HCT116 (cell line): ENCODE measurements at regions not wholly inside any gene's neighbourhood (a gene's known extent, or its start where the extent isn't known, plus 50 kb on each side); places are given as distances from the start of the nearest gene placed in this dataset.

ENCODE experiments used
- ATAC-seq: fragments of 200-7000 bp; cut with Tn5 transposase; 2 replicates; pipeline ENCODE4 v1.9.1; 2020; ENCODE audit warnings: mild to moderate bottlenecking, moderate library complexity
- BruUV-seq: library from RNA; stranded (reverse); fragments of 400-500 nt; replicated peaks from 2 replicates; lab custom pipeline; 2021; lab: Mats Ljungman, UMichigan
- CTCF ChIA-PET: fragments of 300-600 bp; sonication (Branson Sonifier 250); formaldehyde crosslinking; loops from one replicate; lab custom pipeline; 2021; ENCODE audit warnings: antibody characterized with exemption; lab: Charles Lee
- POLR2A ChIA-PET: fragments of 300-600, 350-600 bp; sonication (Branson Sonifier 250); formaldehyde crosslinking; loops from one replicate; lab custom pipeline; 2021; ENCODE audit warnings: antibody characterized with exemption; lab: Charles Lee
- RAD21 ChIA-PET, 2 experiments: fragments of 300-600 bp; sonication (Branson Sonifier 250); formaldehyde crosslinking; loops; one replicate each; lab custom pipeline; 2023; ENCODE audit warnings: low total read pairs in 2 of 2; ENCODE audit not compliant: uncharacterized antibody in 2 of 2, unreplicated experiment in 2 of 2, low non-redundant PET in 1 of 2; lab: Charles Lee
- DNase-seq: peaks from one replicate; pipeline ENCODE4 v3.0.0-alpha.2; 2010; ENCODE audit warnings: low read depth, low spot score
- H2AFZ ChIP-seq: fragments of 200-600 bp; shearing (Covaris generic), sonication (generic); 2 replicates; pipeline ENCODE4 v1.6.1; 2017; ENCODE audit warnings: low read depth, mixed run types, mixed read lengths, antibody characterized with exemption, low read length; ENCODE audit not compliant: poor library complexity, severe bottlenecking
- H3K27ac ChIP-seq: 2 replicates; pipeline ENCODE4 v1.5.1; 2012; ENCODE audit warnings: low read depth, low read length
- H3K27me3 ChIP-seq: fragments of 200-600 bp; sonication (generic); 2 replicates; pipeline ENCODE4 v1.6.1; 2016; ENCODE audit warnings: mixed run types, low read length, mixed read lengths; ENCODE audit not compliant: insufficient read depth
- H3K36me3 ChIP-seq, 2 experiments: fragments of 200-500 bp in 1 of 2; fragments of 200-600 bp in 1 of 2; sonication (Bioruptor generic) in 1 of 2; sonication (generic) in 1 of 2; 2 replicates each; pipeline versions ENCODE4 v1.5.1 to v1.6.1; 2014 to 2016; ENCODE audit warnings: low read length in 2 of 2, inconsistent platforms in 1 of 2, mixed read lengths in 1 of 2, mixed run types in 1 of 2; ENCODE audit not compliant: insufficient read depth in 2 of 2, control insufficient read depth in 1 of 2
- H3K4me1 ChIP-seq, 2 experiments: fragments of 200-600 bp in 1 of 2; sonication (generic) in 1 of 2; 2 replicates each; pipeline versions ENCODE4 v1.5.1 to v1.6.1; 2012 to 2017; ENCODE audit warnings: low read length in 2 of 2, inconsistent platforms in 1 of 2, mild to moderate bottlenecking in 1 of 2, mixed read lengths in 1 of 2, mixed run types in 1 of 2, moderate library complexity in 1 of 2; ENCODE audit not compliant: insufficient read depth in 2 of 2, control insufficient read depth in 1 of 2
- H3K4me2 ChIP-seq: fragments of 200-600 bp; sonication (generic); 2 replicates; pipeline ENCODE4 v1.6.1; 2017; ENCODE audit warnings: mixed run types, low read length, mixed read lengths
- H3K4me3 ChIP-seq, 2 experiments: fragments of 200-600 bp in 1 of 2; sonication (generic) in 1 of 2; replicated peaks in 1 of 2; 2 replicates each; pipeline ENCODE4 v1.5.1; 2011 to 2016; ENCODE audit warnings: low read length in 2 of 2, control low read depth in 1 of 2, low read depth in 1 of 2, mild to moderate bottlenecking in 1 of 2, mixed read lengths in 1 of 2, mixed run types in 1 of 2
- H3K79me2 ChIP-seq: fragments of 200-600 bp; sonication (generic); 2 replicates; pipeline ENCODE4 v1.6.1; 2017; ENCODE audit warnings: mild to moderate bottlenecking, mixed run types, low read length, moderate library complexity, mixed read lengths; ENCODE audit not compliant: insufficient read depth
- H3K9ac ChIP-seq: fragments of 200-600 bp; sonication (generic); 2 replicates; pipeline ENCODE4 v1.6.1; 2016; ENCODE audit warnings: low read length, mixed read lengths
- H3K9me2 ChIP-seq: fragments of 200-600 bp; sonication (generic), shearing (Covaris generic); 2 replicates; pipeline ENCODE4 v1.6.1; 2017; ENCODE audit warnings: mixed run types, mild to moderate bottlenecking, moderate library complexity; ENCODE audit not compliant: insufficient read depth
- H3K9me3 ChIP-seq, 2 experiments: fragments of 200-500 bp in 1 of 2; fragments of 200-600 bp in 1 of 2; sonication (Bioruptor generic) in 1 of 2; sonication (generic) in 1 of 2; 2 replicates each; pipeline ENCODE4 v1.6.1; 2014 to 2017; ENCODE audit warnings: low read length in 2 of 2, mixed read lengths in 2 of 2, inconsistent platforms in 1 of 2, low read depth in 1 of 2, mild to moderate bottlenecking in 1 of 2, mixed run types in 1 of 2, moderate library complexity in 1 of 2; ENCODE audit not compliant: control insufficient read depth in 1 of 2, insufficient read depth in 1 of 2
- H4K20me1 ChIP-seq: fragments of 200-600 bp; sonication (generic), shearing (Covaris generic); 2 replicates; pipeline ENCODE4 v1.6.1; 2017; ENCODE audit warnings: mixed run types, mild to moderate bottlenecking, moderate library complexity; ENCODE audit not compliant: insufficient read depth
- CBX3 ChIP-seq: IDR thresholded peaks from 2 replicates; pipeline ENCODE4 v1.6.1; 2012; ENCODE audit warnings: low read depth
- CEBPB ChIP-seq: IDR thresholded peaks from 2 replicates; pipeline ENCODE4 v1.6.1; 2012; ENCODE audit warnings: low read depth
- EGR1 ChIP-seq: IDR thresholded peaks from 2 replicates; pipeline ENCODE4 v1.6.1; 2012; ENCODE audit warnings: low read depth
- EZH2 ChIP-seq: fragments of 200-600 bp; sonication (generic); IDR thresholded peaks from 2 replicates; pipeline ENCODE4 v1.6.1; 2017; ENCODE audit warnings: antibody characterized with exemption, mixed run types
- EZH2phosphoT487 ChIP-seq: fragments of 200-600 bp; IDR thresholded peaks from 2 replicates; pipeline ENCODE4 v1.6.1; 2018; ENCODE audit warnings: antibody characterized with exemption, borderline replicate concordance
- FOSL1 ChIP-seq: IDR thresholded peaks from 2 replicates; pipeline ENCODE4 v1.6.1; 2012; ENCODE audit warnings: low read depth
- JUND ChIP-seq: IDR thresholded peaks from 2 replicates; pipeline ENCODE4 v1.6.1; 2012
- POLR2AphosphoS5 ChIP-seq: IDR thresholded peaks from 2 replicates; pipeline ENCODE4 v1.6.1; 2011; ENCODE audit warnings: mild to moderate bottlenecking, low read depth, low read length, moderate library complexity
- RAD21 ChIP-seq: IDR thresholded peaks from 2 replicates; pipeline ENCODE4 v1.6.1; 2012; ENCODE audit warnings: low read depth, mild to moderate bottlenecking
- REST ChIP-seq: IDR thresholded peaks from 2 replicates; pipeline ENCODE4 v1.6.1; 2012; ENCODE audit warnings: low read depth
- SIN3A ChIP-seq: IDR thresholded peaks from 2 replicates; pipeline ENCODE4 v1.6.1; 2012; ENCODE audit warnings: low read depth
- SP1 ChIP-seq: IDR thresholded peaks from 2 replicates; pipeline ENCODE4 v1.6.1; 2012; ENCODE audit warnings: low read depth
- SRF ChIP-seq: IDR thresholded peaks from 2 replicates; pipeline ENCODE4 v1.6.1; 2012; ENCODE audit warnings: low read depth
- YY1 ChIP-seq: IDR thresholded peaks from 2 replicates; pipeline ENCODE4 v1.6.1; 2011; ENCODE audit warnings: low read length, low read depth, moderate library complexity, mild to moderate bottlenecking; ENCODE audit not compliant: insufficient replicate concordance; ENCODE audit errors: extremely low read depth
- ZFX ChIP-seq: fragments of 450-650 bp; IDR thresholded peaks from 2 replicates; pipeline ENCODE4 v1.6.1; 2017
- ZNF274 ChIP-seq: fragments of 200-500 bp; sonication (Bioruptor generic); IDR thresholded peaks from 2 replicates; pipeline ENCODE4 v1.6.1; 2014; ENCODE audit warnings: mild to moderate bottlenecking, low read depth, low read length, inconsistent platforms
- intact Hi-C: fragments of 100-400 bp; cut with micrococcal nuclease; formaldehyde crosslinking; loops from 2 replicates; pipeline ENCODE4 v1.10.0; 2022
- TF ChIP-seq, protein P1 (sequence below): IDR thresholded peaks from 2 replicates; pipeline ENCODE4 v1.6.1; 2012
- TF ChIP-seq, protein P2 (sequence below), 3 experiments: fragments of 200-600 bp in 1 of 3; sonication (generic) in 1 of 3; IDR thresholded peaks in 2 of 3; conservative IDR thresholded peaks in 1 of 3; 2 replicates each; pipeline ENCODE4 v1.5.1; 2012 to 2017; ENCODE audit warnings: low read depth in 2 of 3, low read length in 2 of 3, antibody characterized with exemption in 1 of 3, borderline replicate concordance in 1 of 3, control low read depth in 1 of 3, mild to moderate bottlenecking in 1 of 3, mixed read lengths in 1 of 3, mixed run types in 1 of 3, moderate library complexity in 1 of 3; ENCODE audit not compliant: insufficient read depth in 1 of 3

GRCh38 chr9:101795147-101795546 is 56.7 kb upstream of the GRIN3A start:
- Histone ChIP-seq H3K4me1 (no peaks in the 10 kb centered on the region), H3K4me3 (no peak overlapping the region), H3K27me3 (no peaks in the 10 kb centered on the region), H2AFZ (no peak overlapping the region), H3K4me2 (no peak overlapping the region), H3K9me2 (no peaks in the 10 kb centered on the region), H3K79me2 (no peaks in the 10 kb centered on the region), H3K9me3 (no peaks in the 10 kb centered on the region), H4K20me1 (no peaks in the 10 kb centered on the region; the same call in 1 of the 2 replicates), H3K9ac (no peak overlapping the region), H3K27ac (no peak overlapping the region), H3K36me3 (no peaks in the 10 kb centered on the region)
- ATAC-seq (no peak), DNase-seq (no peak)
- no TSS peak for BruUV-seq
- TF ChIP-seq FOSL1 (no peak), CBX3 (no peak), POLR2AphosphoS5 (no peak), YY1 (no peak), REST (no peak), SIN3A (no peak), EGR1 (no peak), CEBPB (no peak), ZNF274 (no peak), EZH2 (no peak), EZH2phosphoT487 (no peak), ZFX (no peak), SP1 (no peak), JUND (no peak), RAD21 (no peak), SRF (no peak)
- TF ChIP-seq, protein P1, sequence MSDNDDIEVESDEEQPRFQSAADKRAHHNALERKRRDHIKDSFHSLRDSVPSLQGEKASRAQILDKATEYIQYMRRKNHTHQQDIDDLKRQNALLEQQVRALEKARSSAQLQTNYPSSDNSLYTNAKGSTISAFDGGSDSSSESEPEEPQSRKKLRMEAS = no peak
- TF ChIP-seq, protein P2, sequence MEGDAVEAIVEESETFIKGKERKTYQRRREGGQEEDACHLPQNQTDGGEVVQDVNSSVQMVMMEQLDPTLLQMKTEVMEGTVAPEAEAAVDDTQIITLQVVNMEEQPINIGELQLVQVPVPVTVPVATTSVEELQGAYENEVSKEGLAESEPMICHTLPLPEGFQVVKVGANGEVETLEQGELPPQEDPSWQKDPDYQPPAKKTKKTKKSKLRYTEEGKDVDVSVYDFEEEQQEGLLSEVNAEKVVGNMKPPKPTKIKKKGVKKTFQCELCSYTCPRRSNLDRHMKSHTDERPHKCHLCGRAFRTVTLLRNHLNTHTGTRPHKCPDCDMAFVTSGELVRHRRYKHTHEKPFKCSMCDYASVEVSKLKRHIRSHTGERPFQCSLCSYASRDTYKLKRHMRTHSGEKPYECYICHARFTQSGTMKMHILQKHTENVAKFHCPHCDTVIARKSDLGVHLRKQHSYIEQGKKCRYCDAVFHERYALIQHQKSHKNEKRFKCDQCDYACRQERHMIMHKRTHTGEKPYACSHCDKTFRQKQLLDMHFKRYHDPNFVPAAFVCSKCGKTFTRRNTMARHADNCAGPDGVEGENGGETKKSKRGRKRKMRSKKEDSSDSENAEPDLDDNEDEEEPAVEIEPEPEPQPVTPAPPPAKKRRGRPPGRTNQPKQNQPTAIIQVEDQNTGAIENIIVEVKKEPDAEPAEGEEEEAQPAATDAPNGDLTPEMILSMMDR (IDR thresholded peaks at IDR 0.05 in 2 of 3, conservative IDR thresholded peaks at IDR 0.05 in 1 of 3; ENCODE audit: borderline replicate concordance in 1 of 3, insufficient read depth in 1 of 3, low read depth in 2 of 3, low read length in 2 of 3) = no peak
- ChIA-PET POLR2A (no interaction called here), CTCF (no interaction called here), RAD21 (no interaction called here)
- intact Hi-C loops = no loop called here
